T-helper 2 cell treated with Interferon-gamma antibody and Interleukin-4, amounts not matched to agents 100 ng/mL and 5 ng/mL, for 36 hours (primary cell): ENCODE measurements at regions not wholly inside any gene's neighbourhood (a gene's known extent, or its start where the extent isn't known, plus 50 kb on each side); places are given as distances from the start of the nearest gene placed in this dataset.

ENCODE experiments used
- intact Hi-C: fragments of 100-400 bp; cut with micrococcal nuclease; formaldehyde crosslinking; loops from one replicate; pipeline ENCODE4 v1.15.1; 2023

- intact Hi-C loops, result no loop called here
Measured at GRCh38 chr7:155178096-155178495, 108.0 kb downstream of the HTR5A start.

- intact Hi-C loops, result no loop called here
Measured at GRCh38 chr7:155181768-155182167, 111.6 kb downstream of the HTR5A start.

GRCh38 chr7:155182406-155182970 is 112.4 kb downstream of the HTR5A start:
- intact Hi-C loops, result no loop called here

GRCh38 chr7:155183655-155184054 is 113.5 kb downstream of the HTR5A start:
- intact Hi-C loops, result no loop called here

GRCh38 chr7:155184923-155185322 is 112.8 kb upstream of the INSIG1 start:
- intact Hi-C loops, result no loop called here

GRCh38 chr7:155187061-155187785 is 110.5 kb upstream of the INSIG1 start:
- intact Hi-C loops, result no loop called here

GRCh38 chr7:155188357-155188756 is 109.3 kb upstream of the INSIG1 start:
- intact Hi-C loops, result no loop called here

GRCh38 chr7:155188821-155189581 is 108.7 kb upstream of the INSIG1 start:
- intact Hi-C loops, result no loop called here

- intact Hi-C loops, result no loop called here
Measured at GRCh38 chr7:155189590-155189989, 108.1 kb upstream of the INSIG1 start.

GRCh38 chr7:155190688-155191087 is 107.0 kb upstream of the INSIG1 start:
- intact Hi-C loops, result loop anchor here (1.0 to 5.0 kb wide), 5 partner anchors 14 to 278 kb away; no protein-coding TSS in a partner anchor

- intact Hi-C loops, result loop anchor here (2.0 to 5.0 kb wide), 2 partner anchors 14 to 279 kb away; no protein-coding TSS in a partner anchor
Measured at GRCh38 chr7:155191137-155191536, 106.5 kb upstream of the INSIG1 start.

- intact Hi-C loops, result loop anchor here (2.0 to 5.0 kb wide), 2 partner anchors 13 to 280 kb away; no protein-coding TSS in a partner anchor
Measured at GRCh38 chr7:155191901-155192478, 105.7 kb upstream of the INSIG1 start.

GRCh38 chr7:155192961-155193640 is 104.6 kb upstream of the INSIG1 start:
- intact Hi-C loops, result loop anchor here (5.0 kb wide), 1 partner anchor 281 kb away; no protein-coding TSS in a partner anchor

- intact Hi-C loops, result loop anchor here (5.0 kb wide), 1 partner anchor 281 kb away; no protein-coding TSS in a partner anchor
Measured at GRCh38 chr7:155193716-155194115, 104.0 kb upstream of the INSIG1 start.

GRCh38 chr7:155194382-155195140 is 103.1 kb upstream of the INSIG1 start:
- intact Hi-C loops, result loop anchor here (5.0 kb wide), 1 partner anchor 282 kb away; no protein-coding TSS in a partner anchor

GRCh38 chr7:155195939-155196523 is 101.6 kb upstream of the INSIG1 start:
- intact Hi-C loops, result no loop called here

- intact Hi-C loops, result no loop called here
Measured at GRCh38 chr7:155198196-155198892, 99.3 kb upstream of the INSIG1 start.

GRCh38 chr7:155198901-155199845 is 98.5 kb upstream of the INSIG1 start:
- intact Hi-C loops, result no loop called here
